MM.1S (cell line): ENCODE measurements at regions not wholly inside any gene's neighbourhood (a gene's known extent, or its start where the extent isn't known, plus 50 kb on each side); places are given as distances from the start of the nearest gene placed in this dataset.

Experiments
- CTCF ChIP-seq: fragments of 300-600 bp; sonication (generic); IDR thresholded peaks from 2 replicates; pipeline ENCODE4 v1.5.1; 2016; ENCODE audit warnings: antibody characterized with exemption, low read length, mixed read lengths
- EZH2 ChIP-seq: fragments of 300-600 bp; sonication (generic); optimal IDR thresholded peaks from 2 replicates; pipeline ENCODE3; 2017; ENCODE audit warnings: low read depth, mild to moderate bottlenecking, antibody characterized with exemption, low read length, mixed read lengths
- EZH2phosphoT487 ChIP-seq: fragments of 300-600 bp; sonication (generic); IDR thresholded peaks from 2 replicates; pipeline ENCODE4 v1.6.1; 2018; ENCODE audit warnings: antibody characterized with exemption, low read length

- no peak for TF ChIP-seq CTCF
- no peak for TF ChIP-seq EZH2
- TF ChIP-seq EZH2phosphoT487, result no peak
Measured at GRCh38 chr4:148778980-148779675, 336.9 kb upstream of the NR3C2 start.
